H9 (cell line): ENCODE measurements at regions not wholly inside any gene's neighbourhood (a gene's known extent, or its start where the extent isn't known, plus 50 kb on each side); places are given as distances from the start of the nearest gene placed in this dataset.

Experiments used
- DNase-seq: peaks from one replicate; pipeline ENCODE4 v3.0.0-alpha.2; 2017
- H2AFZ ChIP-seq: one replicate; pipeline ENCODE4 v1.6.1; 2013; ENCODE audit warnings: mild to moderate bottlenecking, low read length, control low read depth, moderate library complexity
- H2AK5ac ChIP-seq: 2 replicates; pipeline ENCODE4 v1.6.1; 2013; ENCODE audit warnings: low read length, control low read depth, mixed read lengths; ENCODE audit not compliant: insufficient read length
- H2BK120ac ChIP-seq: one replicate; pipeline ENCODE4 v1.6.1; 2013; ENCODE audit warnings: low read depth, mild to moderate bottlenecking, low read length, control low read depth, inconsistent platforms; ENCODE audit not compliant: poor library complexity, severe bottlenecking
- H2BK12ac ChIP-seq: 2 replicates; pipeline ENCODE4 v1.6.1; 2013; ENCODE audit warnings: low read length, control low read depth, mixed read lengths, low read depth; ENCODE audit not compliant: insufficient read length
- H2BK15ac ChIP-seq: 2 replicates; pipeline ENCODE4 v1.6.1; 2013; ENCODE audit warnings: low read depth, low read length, control low read depth
- H2BK20ac ChIP-seq: one replicate; pipeline ENCODE4 v1.6.1; 2013; ENCODE audit warnings: low read depth, mild to moderate bottlenecking, low read length, control low read depth, inconsistent platforms; ENCODE audit not compliant: poor library complexity, severe bottlenecking
- H2BK5ac ChIP-seq: 2 replicates; pipeline ENCODE4 v1.6.1; 2013; ENCODE audit warnings: low read length, control low read depth, mixed read lengths; ENCODE audit not compliant: insufficient read length
- H3K14ac ChIP-seq: 2 replicates; pipeline ENCODE4 v1.6.1; 2013; ENCODE audit warnings: low read length, control low read depth; ENCODE audit not compliant: insufficient read depth
- H3K18ac ChIP-seq: 2 replicates; pipeline ENCODE4 v1.6.1; 2013; ENCODE audit warnings: low read depth, mild to moderate bottlenecking, mixed read lengths, low read length, control low read depth; ENCODE audit not compliant: insufficient read length
- H3K23ac ChIP-seq: 2 replicates; pipeline ENCODE4 v1.6.1; 2013; ENCODE audit warnings: low read length, control low read depth, mixed read lengths, low read depth; ENCODE audit not compliant: insufficient read length
- H3K23me2 ChIP-seq: 2 replicates; pipeline ENCODE4 v1.6.1; 2013; ENCODE audit warnings: low read depth, mild to moderate bottlenecking, mixed read lengths, low read length, control low read depth; ENCODE audit not compliant: insufficient read length, poor library complexity, severe bottlenecking
- H3K27ac ChIP-seq: 2 replicates; pipeline ENCODE4 v1.5.1; 2013; ENCODE audit warnings: low read length, control low read depth, mixed read lengths, low read depth; ENCODE audit not compliant: insufficient read length
- H3K27me3 ChIP-seq: 2 replicates; pipeline ENCODE4 v1.6.1; 2013; ENCODE audit warnings: low read length, control low read depth, inconsistent platforms; ENCODE audit not compliant: insufficient read depth
- H3K4ac ChIP-seq: 2 replicates; pipeline ENCODE4 v1.6.1; 2013; ENCODE audit warnings: low read depth, mild to moderate bottlenecking, control low read depth, inconsistent platforms, low read length, moderate library complexity
- H3K4me1 ChIP-seq: 2 replicates; pipeline ENCODE4 v1.6.1; 2013; ENCODE audit warnings: low read length, control low read depth, inconsistent platforms; ENCODE audit not compliant: insufficient read depth
- H3K4me2 ChIP-seq: 2 replicates; pipeline ENCODE4 v1.6.1; 2013; ENCODE audit warnings: low read length, control low read depth, mixed read lengths; ENCODE audit not compliant: insufficient read length, insufficient read depth
- H3K56ac ChIP-seq: 2 replicates; pipeline ENCODE4 v1.6.1; 2013; ENCODE audit warnings: low read depth, mild to moderate bottlenecking, mixed read lengths, low read length, control low read depth; ENCODE audit not compliant: insufficient read length
- H3K79me1 ChIP-seq: 2 replicates; pipeline ENCODE4 v1.6.1; 2013; ENCODE audit warnings: low read depth, mild to moderate bottlenecking, moderate library complexity, low read length, control low read depth, inconsistent platforms; ENCODE audit not compliant: insufficient read depth, poor library complexity, severe bottlenecking
- H3K79me2 ChIP-seq: 2 replicates; pipeline ENCODE4 v1.6.1; 2013; ENCODE audit warnings: low read length, control low read depth, inconsistent platforms; ENCODE audit not compliant: insufficient read depth
- H3K9ac ChIP-seq: 2 replicates; pipeline ENCODE4 v1.6.1; 2013; ENCODE audit warnings: low read length, control low read depth, mixed read lengths; ENCODE audit not compliant: insufficient read length; ENCODE audit errors: extremely low read depth
- H3K9me3 ChIP-seq: one replicate; pipeline ENCODE4 v1.6.1; 2013; ENCODE audit warnings: low read depth, low read length, inconsistent platforms; ENCODE audit not compliant: control insufficient read depth
- H3T11ph ChIP-seq: one replicate; pipeline ENCODE4 v1.6.1; 2013; ENCODE audit warnings: mild to moderate bottlenecking, low read length, control low read depth, inconsistent platforms
- H4K20me1 ChIP-seq: one replicate; pipeline ENCODE4 v1.6.1; 2013; ENCODE audit not compliant: control insufficient read depth, insufficient read length, insufficient read depth
- H4K5ac ChIP-seq: 2 replicates; pipeline ENCODE4 v1.6.1; 2013; ENCODE audit warnings: low read depth, mild to moderate bottlenecking, mixed read lengths, low read length, control low read depth; ENCODE audit not compliant: insufficient read length
- H4K8ac ChIP-seq: replicated peaks from 2 replicates; pipeline ENCODE4 v1.6.1; 2013; ENCODE audit warnings: low read length, control low read depth, mixed read lengths, low read depth; ENCODE audit not compliant: insufficient read length
- H4K91ac ChIP-seq: 2 replicates; pipeline ENCODE4 v1.6.1; 2013; ENCODE audit warnings: low read depth, mild to moderate bottlenecking, moderate library complexity, mixed read lengths, low read length, control low read depth; ENCODE audit not compliant: insufficient read length
- H3K27ac Mint-ChIP-seq, 3 experiments: 2 replicates in 2 of 3; 3 replicates in 1 of 3; pipeline ENCODE4 v1.8.0; 2020 to 2021; ENCODE audit warnings: mixed read lengths in 3 of 3, mild to moderate bottlenecking in 1 of 3, moderate library complexity in 1 of 3
- H3K27me3 Mint-ChIP-seq: 2 replicates; pipeline ENCODE4 v1.8.0; 2021; ENCODE audit warnings: low read depth, mild to moderate bottlenecking, moderate library complexity, mixed read lengths
- H3K36me3 Mint-ChIP-seq, 3 experiments: 2 replicates in 2 of 3; 3 replicates in 1 of 3; pipeline ENCODE4 v1.8.0; 2020 to 2021; ENCODE audit warnings: low read depth in 3 of 3, mixed read lengths in 3 of 3; ENCODE audit not compliant: insufficient read depth in 1 of 3
- H3K4me1 Mint-ChIP-seq, 2 experiments: 2 replicates each; pipeline ENCODE4 v1.8.0; 2020; ENCODE audit warnings: mixed read lengths in 2 of 2
- H3K4me3 Mint-ChIP-seq, 2 experiments: 2 replicates in 1 of 2; 3 replicates in 1 of 2; pipeline ENCODE4 v1.8.0; 2020 to 2021; ENCODE audit warnings: mild to moderate bottlenecking in 2 of 2, mixed read lengths in 2 of 2, moderate library complexity in 1 of 2
- H3K9me3 Mint-ChIP-seq, 2 experiments: 2 replicates in 1 of 2; 3 replicates in 1 of 2; pipeline ENCODE4 v1.8.0; 2020; ENCODE audit warnings: mild to moderate bottlenecking in 2 of 2, mixed read lengths in 2 of 2, moderate library complexity in 1 of 2
- CTCF ChIP-seq: fragments of 200-600 bp; sonication (generic); conservative IDR thresholded peaks from 3 replicates; pipeline ENCODE4 v1.8.0; 2021; ENCODE audit warnings: antibody characterized with exemption, mild to moderate bottlenecking
- WGBS: extraction: QIAGEN DNeasy Blood & Tissue Kit; methylation state at CpG from one replicate; pipeline ENCODE4 v1.1.7; 2013; ENCODE audit warnings: missing lambda C conversion rate, low lambda C conversion rate, mixed read lengths; ENCODE audit not compliant: insufficient read length; ENCODE audit errors: extremely low coverage; 5-methylcytosine and 5-hydroxymethylcytosine counted together

GRCh38 chr1:14255233-14255632, 343.3 kb upstream of the KAZN start:
- no peak for TF ChIP-seq CTCF
- Histone ChIP-seq H3K18ac (no peak overlapping the region), H3K4ac (no peak overlapping the region), H4K5ac (no peak overlapping the region), H2BK15ac (no peak overlapping the region), H4K91ac (no peak overlapping the region), H2BK12ac (no peak overlapping the region), H3K56ac (no peak overlapping the region), H3K4me1 (peaks cover 2% of the 10 kb centered on the region; the same call in 1 of the 2 replicates), H3K27ac (no peak overlapping the region), H4K20me1 (no peaks in the 10 kb centered on the region), H3K23ac (no peak overlapping the region), H3K23me2 (no peaks in the 10 kb centered on the region), H3K79me1 (no peaks in the 10 kb centered on the region), H3K9ac (no peak overlapping the region), H2BK20ac (no peak overlapping the region), H2BK120ac (no peak overlapping the region), H4K8ac (no peak overlapping the region), H3K79me2 (no peaks in the 10 kb centered on the region), H2BK5ac (no peak overlapping the region), H3K4me2 (no peak overlapping the region), H3T11ph (no peak overlapping the region), H3K9me3 (no peaks in the 10 kb centered on the region), H2AFZ (no peak overlapping the region), H2AK5ac (no peak overlapping the region), H3K27me3 (no peaks in the 10 kb centered on the region), H3K14ac (no peak overlapping the region)
- Mint-ChIP-seq H3K4me3 (no peak overlapping the region), H3K4me1 (peaks cover 9 to 11% of the 10 kb centered on the region in 2 experiments), H3K27ac (no peak overlapping the region), H3K36me3 (no peaks in the 10 kb centered on the region; a peak in 1 of 7 replicates), H3K27me3 (peaks cover 1% of the 10 kb centered on the region; the same call in 1 of the 2 replicates), H3K9me3 (no peaks in the 10 kb centered on the region; a peak in 1 of 5 replicates)
- DNase-seq: no peak
- WGBS: no CpG with 5 or more reads among the region's 3 CpGs
